ENCODE measurements at regions not wholly inside any gene's neighbourhood (a gene's known extent, or its start where the extent isn't known, plus 50 kb on each side); places are given as distances from the start of the nearest gene placed in this dataset.

DNA sequence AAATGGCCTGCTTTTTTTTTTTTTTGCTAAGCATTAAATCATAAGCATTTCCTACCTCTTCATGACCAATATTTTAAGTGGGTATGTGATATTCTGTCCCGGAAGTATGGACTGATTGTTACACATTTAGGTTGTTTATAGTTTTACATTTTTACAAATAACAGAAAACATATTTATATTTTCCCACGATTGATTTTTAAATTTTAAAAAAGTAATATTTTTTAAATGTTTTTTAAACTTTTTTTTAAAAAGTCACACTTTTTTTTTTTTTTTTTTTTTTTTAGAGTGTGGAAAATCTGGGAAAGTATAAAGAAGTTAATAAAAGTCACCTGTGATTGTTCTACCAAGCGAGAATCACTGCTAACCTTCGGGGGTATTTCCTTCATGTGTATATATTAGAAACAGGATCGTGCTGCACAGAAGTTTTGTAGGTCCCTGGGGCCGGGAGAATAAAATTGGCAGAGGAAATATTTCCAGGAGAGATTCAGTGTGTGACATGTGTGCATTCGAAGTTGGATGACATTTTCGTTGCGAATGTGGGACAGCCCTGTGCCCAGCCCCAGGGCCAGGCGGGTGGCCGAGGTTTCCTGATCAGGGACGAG lies 173.1 kb downstream of the CDC5L start:
- TF ChIP-seq, protein P1, sequence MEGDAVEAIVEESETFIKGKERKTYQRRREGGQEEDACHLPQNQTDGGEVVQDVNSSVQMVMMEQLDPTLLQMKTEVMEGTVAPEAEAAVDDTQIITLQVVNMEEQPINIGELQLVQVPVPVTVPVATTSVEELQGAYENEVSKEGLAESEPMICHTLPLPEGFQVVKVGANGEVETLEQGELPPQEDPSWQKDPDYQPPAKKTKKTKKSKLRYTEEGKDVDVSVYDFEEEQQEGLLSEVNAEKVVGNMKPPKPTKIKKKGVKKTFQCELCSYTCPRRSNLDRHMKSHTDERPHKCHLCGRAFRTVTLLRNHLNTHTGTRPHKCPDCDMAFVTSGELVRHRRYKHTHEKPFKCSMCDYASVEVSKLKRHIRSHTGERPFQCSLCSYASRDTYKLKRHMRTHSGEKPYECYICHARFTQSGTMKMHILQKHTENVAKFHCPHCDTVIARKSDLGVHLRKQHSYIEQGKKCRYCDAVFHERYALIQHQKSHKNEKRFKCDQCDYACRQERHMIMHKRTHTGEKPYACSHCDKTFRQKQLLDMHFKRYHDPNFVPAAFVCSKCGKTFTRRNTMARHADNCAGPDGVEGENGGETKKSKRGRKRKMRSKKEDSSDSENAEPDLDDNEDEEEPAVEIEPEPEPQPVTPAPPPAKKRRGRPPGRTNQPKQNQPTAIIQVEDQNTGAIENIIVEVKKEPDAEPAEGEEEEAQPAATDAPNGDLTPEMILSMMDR (IDR thresholded peaks at IDR 0.05; ENCODE audit: low read depth, low read length), result no peak

DNA sequence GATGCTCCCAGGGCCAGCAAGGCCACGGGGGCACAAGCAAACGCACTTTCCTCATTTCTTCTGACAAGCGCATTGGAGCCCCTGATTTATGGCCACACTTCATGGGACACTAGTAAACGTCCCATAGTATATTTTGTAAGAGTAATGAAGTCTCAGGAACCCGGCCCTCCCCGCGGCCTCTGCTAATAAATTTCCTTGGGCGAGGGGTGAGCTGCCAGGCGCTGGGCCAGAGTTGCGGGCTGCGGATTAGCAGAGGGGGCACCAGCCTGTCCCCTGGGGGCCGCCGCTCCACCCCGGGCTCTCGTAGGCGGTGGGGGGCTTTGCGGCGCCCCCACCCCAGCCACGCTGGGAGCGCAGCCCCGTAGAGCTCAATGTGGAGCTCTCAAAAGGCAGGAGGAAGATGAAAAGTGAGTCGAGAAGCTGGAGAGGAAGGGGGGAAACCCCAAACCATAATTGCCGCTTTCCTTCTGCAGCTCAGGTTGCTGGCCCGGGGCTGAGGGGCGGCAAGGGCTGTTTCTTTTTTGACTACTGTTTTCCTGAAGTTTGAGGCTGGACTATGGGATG lies 173.6 kb downstream of the CDC5L start:
- H3K4me3 ChIP-seq (ENCODE audit: low read depth, low read length), result no peak overlapping the region
- TF ChIP-seq, protein P1 (IDR thresholded peaks at IDR 0.05; ENCODE audit: low read depth, low read length), result no peak

More for the DNA sequence above, 173.1 kb downstream of the CDC5L start:
- H3K4me3 ChIP-seq (ENCODE audit: low read depth, low read length), result no peak overlapping the region

DNA sequence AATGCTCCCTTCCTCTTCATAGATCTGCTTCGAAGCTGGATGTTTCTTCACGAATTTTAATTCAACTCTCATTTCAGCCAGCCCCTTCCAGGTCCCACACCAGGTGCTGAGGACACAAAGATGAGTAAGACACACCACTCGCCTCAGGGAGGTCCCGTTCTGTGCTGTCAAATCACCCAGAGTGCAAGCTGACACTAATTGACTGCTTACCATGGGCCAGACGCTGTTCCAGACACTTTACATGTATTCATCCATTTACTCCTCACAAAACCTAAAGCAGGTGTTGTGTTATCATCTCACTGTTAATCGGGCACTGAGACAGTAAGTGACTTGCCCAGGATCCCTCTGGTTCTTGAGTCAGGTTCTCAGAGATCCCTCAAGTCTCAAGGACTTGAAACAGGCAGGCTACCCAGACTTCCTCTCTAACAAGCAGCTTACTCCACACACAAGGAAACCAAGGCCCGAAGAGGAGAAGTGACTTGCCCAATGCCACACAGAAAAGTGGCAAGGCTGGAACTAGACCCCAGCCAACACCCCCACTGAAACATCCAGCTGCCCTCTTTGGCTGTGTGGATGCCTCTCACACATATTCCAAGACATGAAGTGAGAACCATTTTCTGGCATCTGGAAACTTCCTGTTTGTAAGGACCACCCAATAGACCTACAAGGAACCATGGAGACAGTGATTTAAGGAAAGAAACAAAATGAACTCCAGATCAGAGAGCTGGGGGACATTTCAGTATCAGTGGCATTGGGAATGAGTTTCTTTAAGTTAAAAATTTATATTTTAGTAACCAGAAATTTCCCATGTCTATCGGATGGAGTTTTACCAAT lies 174.5 kb downstream of the CDC5L start:
- H3K4me3 ChIP-seq (ENCODE audit: low read depth, low read length), result no peak overlapping the region

DNA sequence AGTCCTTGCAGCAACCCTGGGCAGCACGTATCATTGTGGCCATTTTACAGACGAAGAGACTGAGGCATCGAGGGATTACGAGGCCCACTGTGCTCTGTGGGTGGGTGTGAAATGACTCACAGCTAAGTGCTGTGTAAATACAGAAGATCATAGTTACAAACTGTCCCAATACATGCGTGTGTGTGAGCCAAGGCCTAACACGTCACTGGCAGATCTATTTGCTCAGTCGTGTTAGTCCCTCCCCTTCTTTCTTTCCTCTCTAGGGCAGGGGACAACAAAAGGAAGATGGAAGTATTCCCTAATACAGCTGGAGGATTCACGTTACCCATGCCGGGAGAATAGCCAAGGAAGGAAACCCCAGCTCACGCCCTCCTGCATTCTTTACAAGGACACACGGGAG lies 175.9 kb downstream of the CDC5L start:
- TF ChIP-seq, protein P1 (IDR thresholded peaks at IDR 0.05; ENCODE audit: low read depth, low read length), result no peak
- H3K4me3 ChIP-seq (ENCODE audit: low read depth, low read length), result no peak overlapping the region

More for the DNA sequence above, 174.5 kb downstream of the CDC5L start:
- TF ChIP-seq, protein P1 (IDR thresholded peaks at IDR 0.05; ENCODE audit: low read depth, low read length), result no peak

DNA sequence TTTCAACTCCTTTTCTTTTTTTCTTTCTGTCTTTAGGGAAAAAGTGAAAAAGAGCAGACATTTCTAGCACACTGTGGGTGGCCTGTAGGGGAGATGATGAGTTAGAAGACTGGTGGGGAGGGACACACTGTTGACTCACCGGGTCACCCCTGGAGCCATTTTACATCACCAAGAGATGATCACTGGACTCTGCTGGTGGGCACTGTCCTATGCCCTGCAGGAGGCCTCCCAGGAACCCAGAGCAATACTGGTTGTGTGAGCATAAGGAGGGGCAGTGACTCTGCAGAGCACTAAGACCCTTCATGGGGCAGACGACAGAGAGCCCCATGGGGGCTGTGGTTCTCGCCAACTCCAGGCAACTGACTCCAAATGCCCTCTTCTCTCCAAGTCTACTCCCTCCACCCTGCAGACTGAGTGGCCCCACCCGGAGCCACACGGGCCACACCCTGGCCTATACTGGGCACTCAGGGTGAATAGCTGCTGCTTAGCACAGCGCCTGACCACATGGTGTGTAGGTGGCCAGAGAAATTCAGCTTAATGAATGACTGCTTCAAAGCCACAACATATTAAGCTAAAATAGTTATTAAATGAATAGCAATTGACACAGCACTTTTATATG lies 177.5 kb downstream of the CDC5L start:
- TF ChIP-seq, protein P1 (IDR thresholded peaks at IDR 0.05; ENCODE audit: low read depth, low read length), result no peak

DNA sequence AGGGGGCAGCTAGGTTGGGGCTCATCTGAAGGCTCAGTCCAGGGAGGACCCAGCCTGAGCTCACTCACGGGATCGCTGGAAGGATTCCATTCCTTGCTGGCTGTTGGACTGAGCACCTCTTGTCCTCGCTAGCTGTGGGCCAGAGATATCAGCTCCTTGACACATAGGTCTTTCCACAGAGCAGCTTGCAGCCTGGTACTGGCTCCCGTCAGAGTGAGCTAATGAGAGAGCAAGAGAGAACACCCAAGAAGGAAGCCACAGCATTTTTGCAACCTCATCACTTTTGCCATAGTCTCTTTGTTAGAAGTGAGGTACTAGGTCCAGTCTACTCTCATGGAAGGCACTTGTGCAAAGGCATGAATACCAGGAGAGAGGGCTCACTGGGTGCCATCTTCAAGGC lies 179.9 kb downstream of the CDC5L start:
- TF ChIP-seq, protein P1 (IDR thresholded peaks at IDR 0.05; ENCODE audit: low read depth, low read length), result no peak
- no peak overlapping the region for H3K4me3 ChIP-seq (ENCODE audit: low read depth, low read length)

More for the DNA sequence above, 177.5 kb downstream of the CDC5L start:
- H3K4me3 ChIP-seq (ENCODE audit: low read depth, low read length), result no peak overlapping the region
